GM21619 (cell line): ENCODE measurements at regions not wholly inside any gene's neighbourhood (a gene's known extent, or its start where the extent isn't known, plus 50 kb on each side); places are given as distances from the start of the nearest gene placed in this dataset.
"Not testable (repeated sequence)": the region's sequence is repeated elsewhere in the genome, so short reads cannot be mapped to it uniquely, and the experiment has no call there.

Experiments
- ATAC-seq: cut with Tn5 transposase; IDR thresholded peaks from one replicate; pipeline ENCODE4 v1.9.1; 2021; ENCODE audit not compliant: unreplicated experiment

DNA sequence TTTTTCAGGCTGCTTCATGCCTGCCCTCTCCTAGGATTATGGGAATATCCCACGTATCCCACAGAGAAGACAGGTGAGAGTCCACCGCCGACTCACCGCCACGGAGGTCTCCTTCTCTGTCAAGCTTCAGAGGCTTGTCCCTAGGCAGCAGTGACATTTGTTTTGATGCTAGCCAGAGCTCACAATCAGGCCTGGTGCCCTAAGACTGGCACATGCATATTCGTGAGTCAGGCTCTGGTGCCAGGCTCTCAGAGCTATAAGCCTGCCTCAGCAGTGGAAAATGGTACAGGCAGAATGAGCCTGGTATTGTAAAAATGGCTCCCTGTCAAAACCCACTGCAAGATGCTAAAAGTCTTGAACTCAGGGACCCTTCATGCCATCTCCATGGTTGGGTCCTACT, 65.5 kb downstream of the RBMY1A1 start:
- no peak for ATAC-seq

DNA sequence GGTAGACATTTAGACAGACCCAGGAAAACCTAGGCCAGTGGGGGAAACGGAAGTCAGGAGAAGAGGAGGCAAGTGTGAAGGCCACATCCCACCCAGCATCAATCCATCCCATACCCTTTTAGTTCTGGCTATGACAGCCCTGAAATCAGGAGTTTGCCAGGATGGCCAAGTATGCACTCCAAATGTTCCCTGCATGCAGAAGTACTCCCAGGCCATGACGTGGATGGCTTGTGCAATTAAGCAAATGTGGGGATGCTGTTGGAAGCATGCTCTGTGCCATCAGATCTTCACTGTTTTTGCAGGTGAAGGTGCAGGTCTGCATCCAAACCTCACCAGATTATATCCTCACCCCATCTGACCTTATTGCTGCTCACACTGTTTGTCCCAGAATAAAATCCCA, 66.8 kb downstream of the RBMY1A1 start:
- no peak for ATAC-seq

DNA sequence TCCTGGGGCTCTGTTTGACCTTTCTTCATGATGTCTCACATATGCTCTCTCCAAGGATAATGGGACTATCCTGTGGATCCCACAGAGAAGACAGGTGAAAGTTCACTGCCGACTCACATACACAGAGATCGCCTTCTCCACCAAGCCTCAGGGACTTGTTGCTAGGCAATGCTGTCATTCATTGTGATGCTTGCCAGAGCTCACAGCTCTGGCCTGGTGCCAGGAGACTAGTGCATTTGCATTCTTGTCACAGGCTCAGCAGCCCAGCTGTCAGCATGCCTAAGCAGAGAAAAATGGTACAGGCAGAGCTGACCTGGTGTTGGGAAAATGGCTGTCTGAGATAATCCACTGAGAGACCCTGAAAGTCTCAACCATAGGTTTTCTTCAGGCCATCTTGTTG, 67.9 kb downstream of the RBMY1A1 start:
- no peak for ATAC-seq

DNA sequence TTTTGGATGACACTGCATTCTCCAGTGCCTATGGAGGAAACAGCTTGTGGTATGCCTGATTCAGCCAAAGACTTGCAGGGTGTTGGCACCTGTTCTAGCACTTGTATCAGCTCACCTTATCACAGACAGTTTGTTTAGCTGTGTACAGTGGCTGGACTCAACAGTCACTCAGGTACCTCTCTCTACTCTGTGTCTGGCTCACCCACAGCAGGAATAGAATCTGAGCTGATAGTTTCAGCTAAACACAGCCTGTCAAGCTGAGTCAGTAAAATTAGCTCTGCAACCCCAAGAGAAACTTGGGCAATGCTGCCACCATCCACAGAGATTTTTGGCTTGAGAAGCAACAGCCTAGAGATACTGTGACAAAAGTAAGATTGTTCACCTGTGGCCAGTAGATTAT, 101.5 kb downstream of the RBMY1A1 start:
- no peak for ATAC-seq

DNA sequence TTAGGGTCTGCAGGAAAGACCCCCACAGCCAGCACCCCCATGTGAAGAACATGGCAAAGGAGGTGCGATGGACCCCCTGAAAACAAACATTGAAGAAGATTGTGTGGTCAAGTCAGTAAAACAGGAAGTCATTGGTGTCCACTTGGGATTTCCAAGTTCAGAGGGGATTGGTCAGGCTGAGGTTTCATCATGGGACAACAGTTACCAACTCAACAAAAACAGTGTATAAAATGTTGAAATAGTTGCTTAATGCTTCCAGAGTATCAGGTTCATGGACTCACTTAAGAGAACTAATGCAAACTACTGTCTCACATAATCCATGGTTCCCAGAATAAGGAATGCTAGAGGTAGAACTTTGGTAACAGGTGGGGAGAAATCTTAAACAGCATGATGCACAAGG, 115.8 kb downstream of the RBMY1A1 start:
- no peak for ATAC-seq

DNA sequence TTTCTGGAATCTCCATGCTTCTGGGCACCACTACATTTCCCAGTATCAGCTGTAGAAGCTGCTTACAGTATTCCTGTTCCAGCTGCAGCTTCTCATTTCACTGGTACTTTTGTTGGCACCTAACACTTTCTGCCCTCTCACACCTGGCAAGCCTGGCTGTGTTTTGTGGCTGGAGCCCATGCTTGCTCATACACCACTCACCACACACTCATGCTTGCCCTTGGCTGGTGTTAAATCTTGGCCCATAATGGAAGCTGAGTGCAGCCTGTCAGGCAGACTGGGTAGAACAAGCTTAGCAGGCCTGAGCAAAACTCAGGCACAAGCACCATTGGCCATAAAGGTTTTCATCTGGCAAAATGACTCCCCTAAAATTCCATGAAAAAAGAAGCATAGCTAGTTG, 124.4 kb downstream of the RBMY1A1 start:
- ATAC-seq = not testable (repeated sequence)

GRCh38 chrY:21679590-21679989, 144.9 kb downstream of the RBMY1A1 start:
- ATAC-seq = peak; percentile 78

- not testable (repeated sequence) for ATAC-seq
These were observed 151.7 kb downstream of the RBMY1A1 start for GRCh38 chrY:21686369-21686768.

DNA sequence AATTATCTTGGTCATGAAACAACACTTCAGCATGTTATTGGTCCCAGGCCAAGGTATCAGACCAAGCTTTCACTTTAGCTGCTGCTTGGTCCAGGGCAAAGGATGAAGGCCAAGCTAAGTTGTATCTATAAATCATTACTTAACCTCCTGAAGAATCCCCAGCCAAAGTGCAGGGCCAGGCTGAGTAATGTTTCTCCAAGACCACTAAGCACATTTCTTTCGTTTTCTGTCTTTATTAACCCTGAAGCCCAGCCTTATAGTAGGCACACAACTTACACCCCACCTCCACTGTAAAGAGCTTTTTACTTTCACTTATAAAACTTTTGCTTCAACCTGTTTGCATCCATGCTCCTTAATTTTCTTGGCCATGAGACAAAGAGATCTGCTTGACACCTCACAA, 167.3 kb downstream of the RBMY1A1 start:
- not testable (repeated sequence) for ATAC-seq

DNA sequence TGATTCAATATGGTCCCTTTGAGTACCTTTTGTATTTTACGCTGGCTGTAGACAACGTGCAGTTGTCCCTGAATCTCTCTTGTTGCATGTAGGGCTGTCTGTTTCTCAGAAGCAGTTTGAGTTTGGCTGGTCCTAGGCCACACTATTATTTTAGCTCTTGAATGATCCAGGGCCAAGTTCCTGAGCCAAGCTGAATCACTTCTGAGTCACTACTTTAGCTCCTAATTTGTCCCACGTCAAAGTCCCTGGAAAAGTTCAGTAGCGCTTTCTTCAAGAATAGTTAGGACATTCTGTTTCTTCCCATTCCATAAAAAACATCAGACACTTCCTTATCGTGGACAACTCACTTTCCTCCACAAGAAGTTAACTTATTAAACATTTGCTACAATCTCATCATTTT, 168.2 kb downstream of the RBMY1A1 start:
- ATAC-seq = not testable (repeated sequence)

DNA sequence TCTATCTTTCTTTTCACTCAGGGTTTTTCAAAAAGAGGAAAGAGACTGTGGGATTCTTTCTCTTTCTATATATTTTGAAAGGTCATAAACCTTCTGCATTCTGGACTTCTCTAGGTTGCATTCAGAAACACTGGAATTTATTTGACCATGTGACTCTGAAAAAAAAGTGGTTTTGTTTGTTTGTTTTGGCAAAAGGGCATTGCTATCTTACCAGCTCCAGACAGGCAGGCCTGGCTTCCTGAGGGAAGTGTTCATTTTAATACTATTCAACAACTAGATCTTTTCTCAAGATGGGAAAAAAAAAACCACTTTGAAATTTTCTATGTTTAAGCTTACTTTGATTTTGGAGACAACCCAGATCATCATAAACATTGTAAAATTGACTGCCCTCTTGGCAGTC, 170.6 kb downstream of the RBMY1A1 start:
- ATAC-seq = no peak

DNA sequence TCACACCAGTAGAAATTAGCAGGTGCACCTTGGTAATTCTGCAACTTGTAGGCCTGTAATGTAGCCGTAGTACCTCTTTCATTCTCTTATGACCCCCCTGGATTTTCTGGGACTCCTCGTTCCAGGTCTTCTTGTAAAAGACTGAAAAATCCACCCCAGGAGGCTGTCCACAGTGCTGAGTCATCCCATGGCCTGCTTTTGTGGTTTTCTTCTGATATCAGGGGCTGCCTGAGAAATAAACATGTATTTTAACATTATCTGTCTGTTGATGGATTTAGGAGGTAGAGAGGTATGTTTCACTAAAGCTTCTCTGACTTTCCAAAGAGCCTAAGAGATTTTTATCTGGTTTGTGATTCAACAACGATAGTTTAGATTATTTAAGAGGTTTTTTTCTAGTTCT, 171.9 kb downstream of the RBMY1A1 start:
- not testable (repeated sequence) for ATAC-seq

GRCh38 chrY:21735489-21736060, 158.8 kb downstream of the RBMY1D start:
- ATAC-seq = not testable (repeated sequence)

- ATAC-seq = not testable (repeated sequence)
These were observed 149.3 kb downstream of the RBMY1D start for GRCh38 chrY:21744998-21745397.

DNA sequence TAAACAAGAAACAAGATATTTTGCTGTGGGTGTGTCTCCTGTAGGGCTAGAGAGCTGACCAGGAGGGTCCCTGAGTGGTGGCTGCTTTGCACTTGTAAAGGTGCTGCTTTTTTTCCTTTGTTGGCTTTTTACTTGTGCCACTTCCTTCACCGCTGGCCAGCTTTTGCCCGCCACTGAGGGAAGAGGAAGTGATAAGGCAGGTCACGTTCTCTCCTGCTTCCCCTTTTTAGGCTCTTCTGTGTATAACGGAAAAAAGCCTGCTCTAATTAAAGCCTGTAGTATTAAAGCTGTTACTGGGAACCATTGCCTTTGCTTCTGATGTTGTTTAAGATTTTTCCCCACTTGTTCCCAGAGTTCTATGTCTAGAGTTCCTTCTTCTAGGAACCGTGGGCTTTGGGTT, 134.1 kb downstream of the RBMY1D start:
- not testable (repeated sequence) for ATAC-seq

- not testable (repeated sequence) for ATAC-seq
These were observed 126.5 kb downstream of the RBMY1D start for GRCh38 chrY:21767824-21768223.

DNA sequence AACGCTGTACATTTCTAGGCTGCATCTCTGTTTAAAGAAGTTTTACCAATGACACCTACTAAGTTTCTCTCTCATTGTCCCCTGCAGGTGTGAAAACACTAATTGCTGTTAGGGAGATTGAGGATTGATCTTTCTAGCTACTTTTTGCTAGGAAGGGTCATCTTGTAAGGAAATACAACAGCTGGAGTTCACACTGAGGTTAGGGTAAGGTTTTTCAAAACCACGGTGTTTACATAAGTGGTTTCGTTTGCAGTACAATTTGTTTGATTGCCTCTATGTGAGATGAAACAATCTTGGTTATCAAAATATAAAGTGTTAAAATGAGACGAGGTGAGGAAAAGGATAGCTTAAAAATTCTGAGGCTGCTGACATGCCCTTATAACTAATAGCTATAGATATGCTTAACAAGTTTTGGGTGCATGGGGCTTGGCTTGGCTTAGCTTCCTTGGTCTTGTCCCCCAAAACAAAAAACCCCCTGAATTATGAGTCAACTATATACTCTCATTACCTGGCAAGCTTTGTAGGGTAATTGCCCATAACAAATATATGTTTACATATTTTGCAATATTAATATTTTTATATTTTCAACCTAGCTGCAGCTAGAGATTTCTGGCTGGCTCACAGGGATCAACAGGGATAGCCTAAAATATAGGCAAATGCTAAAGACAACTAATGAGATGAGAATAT, 112.0 kb downstream of the RBMY1D start:
- ATAC-seq = not testable (repeated sequence)

- no peak for ATAC-seq
These were observed 80.7 kb downstream of the RBMY1D start for GRCh38 chrY:21813484-21814233.

- no peak for ATAC-seq
These were observed 79.8 kb downstream of the RBMY1D start for GRCh38 chrY:21814491-21814890.

GRCh38 chrY:21821881-21822280, 72.4 kb downstream of the RBMY1D start:
- no peak for ATAC-seq

GRCh38 chrY:21827593-21827992, 66.7 kb downstream of the RBMY1D start:
- ATAC-seq = no peak
